WTC11 (cell line): ENCODE measurements at regions not wholly inside any gene's neighbourhood (a gene's known extent, or its start where the extent isn't known, plus 50 kb on each side); places are given as distances from the start of the nearest gene placed in this dataset.

ENCODE experiments used
- ATAC-seq: fragments of 200-7000 bp; cut with Tn5 transposase; 2 replicates; pipeline ENCODE4 v1.10.0; 2021; ENCODE audit warnings: mild to moderate bottlenecking, moderate library complexity
- CTCF ChIA-PET: fragments of 300-600 bp; sonication (Branson Sonifier 250); formaldehyde crosslinking; loops from one replicate; lab custom pipeline; 2021; ENCODE audit warnings: antibody characterized with exemption; lab: Charles Lee
- POLR2A ChIA-PET: fragments of 350-600 bp; sonication (Branson Sonifier 250); formaldehyde crosslinking; loops from one replicate; lab custom pipeline; 2021; ENCODE audit warnings: antibody characterized with exemption; lab: Charles Lee
- DNase-seq: peaks from one replicate; pipeline ENCODE4 v3.0.0; 2021; ENCODE audit warnings: low spot score
- H3K27ac Mint-ChIP-seq: 2 replicates; pipeline ENCODE4 v1.8.0; 2021; ENCODE audit warnings: mixed read lengths
- H3K27me3 Mint-ChIP-seq: 2 replicates; pipeline ENCODE4 v1.8.0; 2021; ENCODE audit warnings: low read depth, mild to moderate bottlenecking, moderate library complexity, mixed read lengths
- H3K36me3 Mint-ChIP-seq: 2 replicates; pipeline ENCODE4 v1.8.0; 2021; ENCODE audit warnings: mixed read lengths
- H3K4me1 Mint-ChIP-seq: 2 replicates; pipeline ENCODE4 v1.8.0; 2022; ENCODE audit warnings: mixed read lengths
- H3K4me3 Mint-ChIP-seq: 2 replicates; pipeline ENCODE4 v1.8.0; 2021; ENCODE audit warnings: mild to moderate bottlenecking, moderate library complexity, mixed read lengths
- H3K9me3 Mint-ChIP-seq: 2 replicates; pipeline ENCODE4 v1.8.0; 2021; ENCODE audit warnings: mixed read lengths
- AFF4 ChIP-seq: sonication (generic); formaldehyde crosslinking; IDR thresholded peaks from 2 replicates; pipeline ENCODE4 v1.8.1; 2023; ENCODE audit warnings: mild to moderate bottlenecking, missing genetic modification reagents, borderline replicate concordance
- ATF2 ChIP-seq: sonication (generic); formaldehyde crosslinking; IDR thresholded peaks from 2 replicates; pipeline ENCODE4 v1.8.1; 2022; ENCODE audit warnings: low read depth, missing genetic modification reagents, borderline replicate concordance
- FOXJ3 ChIP-seq: sonication (generic); formaldehyde crosslinking; IDR thresholded peaks from 2 replicates; pipeline ENCODE4 v1.9.0; 2021; ENCODE audit warnings: missing genetic modification reagents, mild to moderate bottlenecking, borderline replicate concordance
- FOXK1 ChIP-seq: sonication (generic); formaldehyde crosslinking; IDR thresholded peaks from 2 replicates; pipeline ENCODE4 v1.8.0; 2022; ENCODE audit warnings: mild to moderate bottlenecking, moderate library complexity, missing genetic modification reagents
- FOXP4 ChIP-seq: sonication (generic); formaldehyde crosslinking; IDR thresholded peaks from 2 replicates; pipeline ENCODE4 v1.8.0; 2022; ENCODE audit warnings: mild to moderate bottlenecking, missing genetic modification reagents
- HMGA2 ChIP-seq: fragments of 250-450 bp; sonication (Bioruptor Pico); IDR thresholded peaks from 2 replicates; pipeline ENCODE4 v1.4.0; 2021; ENCODE audit warnings: mild to moderate bottlenecking, moderate library complexity
- IRF1 ChIP-seq: sonication (generic); formaldehyde crosslinking; IDR thresholded peaks from 2 replicates; pipeline ENCODE4 v1.8.0; 2023; ENCODE audit warnings: missing genetic modification reagents
- JAZF1 ChIP-seq: fragments of 250-450 bp; sonication (Bioruptor Pico); IDR thresholded peaks from 2 replicates; pipeline ENCODE4 v1.9.0; 2021; ENCODE audit warnings: moderate library complexity, mild to moderate bottlenecking, inconsistent platforms
- JUN ChIP-seq: sonication (generic); formaldehyde crosslinking; IDR thresholded peaks from 2 replicates; pipeline ENCODE4 v1.8.0; 2023; ENCODE audit warnings: mild to moderate bottlenecking, missing genetic modification reagents
- KAT7 ChIP-seq: sonication (generic); formaldehyde crosslinking; IDR thresholded peaks from 2 replicates; pipeline ENCODE4 v1.8.1; 2023; ENCODE audit warnings: missing genetic modification reagents, mild to moderate bottlenecking, borderline replicate concordance
- MLX ChIP-seq: sonication (generic); formaldehyde crosslinking; IDR thresholded peaks from 2 replicates; pipeline ENCODE4 v1.8.1; 2023; ENCODE audit warnings: mild to moderate bottlenecking, missing genetic modification reagents, moderate library complexity
- OVOL2 ChIP-seq: fragments of 250-450 bp; sonication (Bioruptor Pico); IDR thresholded peaks from 2 replicates; pipeline ENCODE4 v1.9.0; 2021; ENCODE audit warnings: mild to moderate bottlenecking, borderline replicate concordance
- PRDM15 ChIP-seq: sonication (generic); formaldehyde crosslinking; IDR thresholded peaks from 2 replicates; pipeline ENCODE4 v1.8.0; 2022; ENCODE audit warnings: missing genetic modification reagents
- RELA ChIP-seq: sonication (generic); formaldehyde crosslinking; IDR thresholded peaks from 2 replicates; pipeline ENCODE4 v1.8.1; 2022; ENCODE audit warnings: missing genetic modification reagents, mild to moderate bottlenecking, borderline replicate concordance
- SP1 ChIP-seq: sonication (generic); formaldehyde crosslinking; conservative IDR thresholded peaks from 2 replicates; pipeline ENCODE4 v1.8.1; 2022; ENCODE audit warnings: missing genetic modification reagents
- TCF7 ChIP-seq: sonication (generic); formaldehyde crosslinking; IDR thresholded peaks from 2 replicates; pipeline ENCODE4 v1.8.0; 2022; ENCODE audit warnings: mild to moderate bottlenecking, low read depth, missing genetic modification reagents, moderate library complexity
- TEAD4 ChIP-seq: sonication (generic); formaldehyde crosslinking; IDR thresholded peaks from 2 replicates; pipeline ENCODE4 v1.8.0; 2022; ENCODE audit warnings: mild to moderate bottlenecking, missing genetic modification reagents
- ZNF263 ChIP-seq: sonication (generic); formaldehyde crosslinking; IDR thresholded peaks from 2 replicates; pipeline ENCODE4 v1.8.1; 2022; ENCODE audit warnings: low read depth, mild to moderate bottlenecking, moderate library complexity, missing genetic modification reagents
- ZNF423 ChIP-seq: fragments of 250-450 bp; sonication (Bioruptor Pico); IDR thresholded peaks from 2 replicates; pipeline ENCODE4 v2.1.2; 2022; ENCODE audit warnings: mild to moderate bottlenecking, moderate library complexity
- ZNF512 ChIP-seq: sonication (generic); formaldehyde crosslinking; IDR thresholded peaks from 2 replicates; pipeline ENCODE4 v1.8.1; 2022; ENCODE audit warnings: missing genetic modification reagents, borderline replicate concordance
- ZSCAN18 ChIP-seq: fragments of 250-450 bp; sonication (Bioruptor Pico); IDR thresholded peaks from 2 replicates; pipeline ENCODE4 v2.1.2; 2022; ENCODE audit warnings: mild to moderate bottlenecking, moderate library complexity

GRCh38 chr11:45717526-45717925 is 52.1 kb upstream of the CHST1 start:
- DNase-seq (no peak), ATAC-seq (no peak)
- ChIA-PET CTCF (interaction anchor here (1.0 kb wide), 1 partner anchor 54 kb away, joined by 3 read pairs; no protein-coding TSS in a partner anchor), POLR2A (no interaction called here)
- Mint-ChIP-seq H3K4me3 (no peak overlapping the region), H3K36me3 (no peaks in the 10 kb centered on the region), H3K4me1 (peaks cover 11% of the 10 kb centered on the region), H3K27me3 (peaks cover 18% of the 10 kb centered on the region), H3K27ac (no peak overlapping the region), H3K9me3 (no peaks in the 10 kb centered on the region)
- TF ChIP-seq RELA (CRISPR knock-in tag) (no peak), IRF1 (CRISPR knock-in tag) (no peak), HMGA2 (CRISPR knock-in tag) (no peak), PRDM15 (no peak), MLX (CRISPR knock-in tag) (no peak), FOXJ3 (no peak), TCF7 (CRISPR knock-in tag) (no peak), TEAD4 (no peak), ZNF512 (no peak), JAZF1 (CRISPR knock-in tag) (no peak)

- TF ChIP-seq FOXK1 (no peak), SP1 (CRISPR knock-in tag) (no peak), JUN (CRISPR knock-in tag) (no peak), ZNF263 (CRISPR knock-in tag) (no peak), KAT7 (no peak), JAZF1 (CRISPR knock-in tag) (no peak), ZNF423 (CRISPR knock-in tag) (no peak), AFF4 (no peak), ATF2 (CRISPR knock-in tag) (no peak), FOXP4 (CRISPR knock-in tag) (no peak), ZSCAN18 (CRISPR knock-in tag) (no peak), OVOL2 (CRISPR knock-in tag) (no peak)
- Mint-ChIP-seq H3K36me3 (no peaks in the 10 kb centered on the region), H3K27ac (no peak overlapping the region), H3K4me3 (no peak overlapping the region), H3K27me3 (peaks cover 23% of the 10 kb centered on the region), H3K9me3 (no peaks in the 10 kb centered on the region), H3K4me1 (0 out of 2 replicates have a peak, but pooled peaks cover 10% of the 10 kb centered on the region)
- no peak for ATAC-seq
- CTCF ChIA-PET = no interaction called here
- no peak for DNase-seq
- POLR2A ChIA-PET = no interaction called here
Observed at GRCh38 chr11:45715418-45715817, 50.0 kb upstream of the CHST1 start.
